ENCODE measurements at regions not wholly inside any gene's neighbourhood (a gene's known extent, or its start where the extent isn't known, plus 50 kb on each side); places are given as distances from the start of the nearest gene placed in this dataset.

DNA sequence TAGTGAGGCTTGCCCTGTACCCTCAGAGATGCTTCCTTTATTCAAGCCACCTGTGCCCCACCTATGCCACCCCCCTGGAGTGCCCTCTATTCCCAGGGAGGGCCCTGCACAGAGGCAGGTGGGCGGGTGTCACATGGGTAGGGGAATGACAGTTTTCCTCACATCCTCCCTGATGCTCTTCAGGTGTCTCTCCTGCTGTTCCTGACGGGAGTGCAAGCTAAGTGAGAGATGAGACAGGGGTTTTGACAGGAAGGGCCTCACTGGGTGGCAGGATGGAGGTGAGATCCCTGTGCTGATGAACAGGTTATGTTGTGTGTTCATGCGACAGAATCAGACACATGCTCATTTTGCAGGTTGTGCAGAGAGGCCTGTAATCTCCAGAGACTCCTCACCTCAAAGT is 164.1 kb upstream of the CHD6 start:
- no CpG with 5 or more reads among the region's 3 CpGs for WGBS, 2 experiments (ENCODE audit: extremely low coverage in 2 of 2, insufficient read length in 1 of 2)
- H3K4me2 ChIP-seq (ENCODE audit: low read depth, low read length): no peak overlapping the region
- no peak overlapping the region for H3K56ac ChIP-seq (ENCODE audit: extremely low read depth, insufficient read depth, low read length)
- no peaks in the 10 kb centered on the region for H3K36me3 ChIP-seq (ENCODE audit: control insufficient read depth, insufficient read depth, low read length)
- no peak for DNase-seq
- dilution Hi-C loops (cut with HindIII; ENCODE audit: low sequenced_read_pairs, unreplicated experiment): no loop called here
- H4K5ac ChIP-seq (ENCODE audit: low read depth, low read length): no peak overlapping the region
- TF ChIP-seq, protein P1, sequence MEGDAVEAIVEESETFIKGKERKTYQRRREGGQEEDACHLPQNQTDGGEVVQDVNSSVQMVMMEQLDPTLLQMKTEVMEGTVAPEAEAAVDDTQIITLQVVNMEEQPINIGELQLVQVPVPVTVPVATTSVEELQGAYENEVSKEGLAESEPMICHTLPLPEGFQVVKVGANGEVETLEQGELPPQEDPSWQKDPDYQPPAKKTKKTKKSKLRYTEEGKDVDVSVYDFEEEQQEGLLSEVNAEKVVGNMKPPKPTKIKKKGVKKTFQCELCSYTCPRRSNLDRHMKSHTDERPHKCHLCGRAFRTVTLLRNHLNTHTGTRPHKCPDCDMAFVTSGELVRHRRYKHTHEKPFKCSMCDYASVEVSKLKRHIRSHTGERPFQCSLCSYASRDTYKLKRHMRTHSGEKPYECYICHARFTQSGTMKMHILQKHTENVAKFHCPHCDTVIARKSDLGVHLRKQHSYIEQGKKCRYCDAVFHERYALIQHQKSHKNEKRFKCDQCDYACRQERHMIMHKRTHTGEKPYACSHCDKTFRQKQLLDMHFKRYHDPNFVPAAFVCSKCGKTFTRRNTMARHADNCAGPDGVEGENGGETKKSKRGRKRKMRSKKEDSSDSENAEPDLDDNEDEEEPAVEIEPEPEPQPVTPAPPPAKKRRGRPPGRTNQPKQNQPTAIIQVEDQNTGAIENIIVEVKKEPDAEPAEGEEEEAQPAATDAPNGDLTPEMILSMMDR (conservative IDR thresholded peaks at IDR 0.05; ENCODE audit: low read depth, low read length): no peak
- TF ChIP-seq SMC3 (IDR thresholded peaks at IDR 0.05; ENCODE audit: low read depth, low read length): no peak
- TF ChIP-seq, protein P2, sequence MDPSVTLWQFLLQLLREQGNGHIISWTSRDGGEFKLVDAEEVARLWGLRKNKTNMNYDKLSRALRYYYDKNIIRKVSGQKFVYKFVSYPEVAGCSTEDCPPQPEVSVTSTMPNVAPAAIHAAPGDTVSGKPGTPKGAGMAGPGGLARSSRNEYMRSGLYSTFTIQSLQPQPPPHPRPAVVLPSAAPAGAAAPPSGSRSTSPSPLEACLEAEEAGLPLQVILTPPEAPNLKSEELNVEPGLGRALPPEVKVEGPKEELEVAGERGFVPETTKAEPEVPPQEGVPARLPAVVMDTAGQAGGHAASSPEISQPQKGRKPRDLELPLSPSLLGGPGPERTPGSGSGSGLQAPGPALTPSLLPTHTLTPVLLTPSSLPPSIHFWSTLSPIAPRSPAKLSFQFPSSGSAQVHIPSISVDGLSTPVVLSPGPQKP (IDR thresholded peaks at IDR 0.05; ENCODE audit: borderline replicate concordance, low read depth, low read length): no peak
- TF ChIP-seq CEBPB (IDR thresholded peaks at IDR 0.05; ENCODE audit: low read depth, low read length): no peak
- no peak for TF ChIP-seq MXI1 (IDR thresholded peaks at IDR 0.05; ENCODE audit: borderline replicate concordance, low read depth, low read length)
- no peak for TF ChIP-seq RCOR1 (IDR thresholded peaks at IDR 0.05; ENCODE audit: insufficient replicate concordance, low read length)
- no peak for TF ChIP-seq MAZ (IDR thresholded peaks at IDR 0.05; ENCODE audit: borderline replicate concordance, low read depth, low read length)
- no peak for TF ChIP-seq NFE2L2 (IDR thresholded peaks at IDR 0.05; ENCODE audit: low read depth, low read length)
- TF ChIP-seq MAFK (IDR thresholded peaks at IDR 0.05; ENCODE audit: low read depth, low read length): no peak
- TF ChIP-seq, protein P3, sequence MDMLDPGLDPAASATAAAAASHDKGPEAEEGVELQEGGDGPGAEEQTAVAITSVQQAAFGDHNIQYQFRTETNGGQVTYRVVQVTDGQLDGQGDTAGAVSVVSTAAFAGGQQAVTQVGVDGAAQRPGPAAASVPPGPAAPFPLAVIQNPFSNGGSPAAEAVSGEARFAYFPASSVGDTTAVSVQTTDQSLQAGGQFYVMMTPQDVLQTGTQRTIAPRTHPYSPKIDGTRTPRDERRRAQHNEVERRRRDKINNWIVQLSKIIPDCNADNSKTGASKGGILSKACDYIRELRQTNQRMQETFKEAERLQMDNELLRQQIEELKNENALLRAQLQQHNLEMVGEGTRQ (IDR thresholded peaks at IDR 0.05; ENCODE audit: low read depth, low read length): no peak
- TF ChIP-seq BHLHE40 (IDR thresholded peaks at IDR 0.05; ENCODE audit: low read depth, low read length): no peak
- no peak for TF ChIP-seq FOS (IDR thresholded peaks at IDR 0.05; ENCODE audit: low read depth, low read length)
- no peak for TF ChIP-seq CHD1 (IDR thresholded peaks at IDR 0.05; ENCODE audit: low read depth, low read length)
- TF ChIP-seq RFX5 (IDR thresholded peaks at IDR 0.05; ENCODE audit: low read depth, low read length): no peak
- no peak for TF ChIP-seq RAD21 (IDR thresholded peaks at IDR 0.05; ENCODE audit: low read length)
- TF ChIP-seq POLR2A (IDR thresholded peaks at IDR 0.05; ENCODE audit: low read depth, low read length): no peak
- H3K27me3 ChIP-seq (ENCODE audit: control insufficient read depth, insufficient read depth, low read length): no peaks in the 10 kb centered on the region; the same call in 1 of the 2 replicates
- no peak overlapping the region for H3K4ac ChIP-seq (ENCODE audit: low read depth, low read length)
- H3K14ac ChIP-seq (replicated peaks; ENCODE audit: low read depth, low read length): no peak overlapping the region
- intact Hi-C loops (cut with micrococcal nuclease): no loop called here
- no peak overlapping the region for H2BK15ac ChIP-seq (ENCODE audit: low read depth, low read length)
- peaks cover 3% of the 10 kb centered on the region; the same call in 1 of the 2 replicates for H3K9me3 ChIP-seq (ENCODE audit: control insufficient read depth, insufficient read depth, low read length)
- H4K8ac ChIP-seq (ENCODE audit: low read depth in 2 of 2, low read length in 2 of 2): no peak overlapping the region
- H2BK20ac ChIP-seq (ENCODE audit: low read depth, low read length): no peak overlapping the region
- H4K91ac ChIP-seq (ENCODE audit: insufficient read depth, low read depth, low read length): no peak overlapping the region
- H3K27ac ChIP-seq (ENCODE audit: insufficient read depth, low read length): no peak overlapping the region
- H4K20me1 ChIP-seq (ENCODE audit: insufficient read depth, low read length): no peaks in the 10 kb centered on the region
- ChIA-PET POLR2A (ENCODE audit: unreplicated experiment) (no interaction called here), CTCF (no interaction called here)
- H2AFZ ChIP-seq (replicated peaks; ENCODE audit: low read length, poor library complexity): no peak overlapping the region
- no peak for ATAC-seq (ENCODE audit: low read depth)
- H3K9ac ChIP-seq (ENCODE audit: low read depth, low read length): no peak overlapping the region
- no peak overlapping the region for H2AK9ac ChIP-seq (replicated peaks; ENCODE audit: low read depth, low read length, poor library complexity)
- no TSS peak for BruUV-seq (replicated peaks)
- no peak overlapping the region for H2BK5ac ChIP-seq (ENCODE audit: low read depth, low read length, poor library complexity, severe bottlenecking)
- H3K79me1 ChIP-seq (ENCODE audit: low read depth in 1 of 2, low read length in 2 of 2): no peaks in the 10 kb centered on the region
- no peaks in the 10 kb centered on the region for H3K9me1 ChIP-seq (ENCODE audit: insufficient read depth, low read length)
- H2AK5ac ChIP-seq (ENCODE audit: low read depth, low read length): no peak overlapping the region
- no peak overlapping the region for H3K18ac ChIP-seq (ENCODE audit: low read depth, low read length)
- H2BK120ac ChIP-seq (ENCODE audit: low read depth, low read length): no peak overlapping the region
- H3K23ac ChIP-seq (ENCODE audit: low read depth, low read length): no peak overlapping the region
- H3K4me1 ChIP-seq (ENCODE audit: control insufficient read depth, insufficient read depth, low read length): no peaks in the 10 kb centered on the region
- in situ Hi-C loops (cut with MboI; ENCODE audit: low sequenced_read_pairs): no loop called here
- H3K4me3 ChIP-seq (ENCODE audit: insufficient read depth, low read depth, low read length): no peak overlapping the region
